G401.6 (cell line): ENCODE measurements at regions not wholly inside any gene's neighbourhood (a gene's known extent, or its start where the extent isn't known, plus 50 kb on each side); places are given as distances from the start of the nearest gene placed in this dataset.

Source experiments
- FAIRE-seq: peaks from 2 replicates; lab custom pipeline; 2012; peaks lifted over from hg19 to GRCh38; lab: Jason Lieb, UNC

GRCh38 chr19:29399804-29400203 lies 126.0 kb upstream of the VSTM2B start:
- no peak for FAIRE-seq

DNA sequence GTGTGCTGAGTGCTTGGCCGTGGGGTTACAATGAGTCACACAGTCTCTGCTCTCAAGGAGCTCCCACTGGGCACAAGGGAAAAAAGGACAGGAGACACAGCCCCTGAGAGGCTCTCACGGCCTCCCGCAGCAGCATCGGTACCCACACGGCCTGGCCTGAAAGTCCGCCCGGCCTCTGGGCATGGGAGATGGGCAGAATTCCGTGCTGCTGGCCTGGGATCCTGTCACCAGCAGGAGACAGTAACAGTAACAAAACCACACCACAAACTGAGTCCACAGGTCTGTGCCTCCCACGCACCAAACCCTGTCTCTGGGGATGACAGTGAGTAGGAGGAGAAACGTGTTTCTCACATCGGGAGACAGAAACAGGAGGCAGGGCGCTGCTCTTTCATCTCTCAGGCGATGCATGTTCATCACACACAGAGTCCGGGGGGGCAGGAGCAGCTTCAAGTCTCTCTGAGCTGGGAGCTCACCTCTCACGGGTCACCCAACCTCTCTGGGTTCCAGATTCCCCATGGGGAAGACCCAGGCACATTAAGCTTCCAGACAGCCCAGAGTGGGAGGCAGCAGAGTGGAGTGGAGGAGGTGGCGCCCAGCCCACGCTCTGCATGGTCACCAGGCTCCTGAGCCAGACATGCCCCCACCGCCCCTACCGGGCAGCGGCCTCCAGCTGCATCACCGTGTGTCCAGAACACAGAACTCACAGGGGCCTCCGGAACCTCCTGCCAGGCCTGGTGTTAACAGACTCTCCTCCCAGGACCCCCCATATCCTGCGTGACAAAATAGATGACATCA lies 124.7 kb upstream of the VSTM2B start:
- FAIRE-seq: no peak

DNA sequence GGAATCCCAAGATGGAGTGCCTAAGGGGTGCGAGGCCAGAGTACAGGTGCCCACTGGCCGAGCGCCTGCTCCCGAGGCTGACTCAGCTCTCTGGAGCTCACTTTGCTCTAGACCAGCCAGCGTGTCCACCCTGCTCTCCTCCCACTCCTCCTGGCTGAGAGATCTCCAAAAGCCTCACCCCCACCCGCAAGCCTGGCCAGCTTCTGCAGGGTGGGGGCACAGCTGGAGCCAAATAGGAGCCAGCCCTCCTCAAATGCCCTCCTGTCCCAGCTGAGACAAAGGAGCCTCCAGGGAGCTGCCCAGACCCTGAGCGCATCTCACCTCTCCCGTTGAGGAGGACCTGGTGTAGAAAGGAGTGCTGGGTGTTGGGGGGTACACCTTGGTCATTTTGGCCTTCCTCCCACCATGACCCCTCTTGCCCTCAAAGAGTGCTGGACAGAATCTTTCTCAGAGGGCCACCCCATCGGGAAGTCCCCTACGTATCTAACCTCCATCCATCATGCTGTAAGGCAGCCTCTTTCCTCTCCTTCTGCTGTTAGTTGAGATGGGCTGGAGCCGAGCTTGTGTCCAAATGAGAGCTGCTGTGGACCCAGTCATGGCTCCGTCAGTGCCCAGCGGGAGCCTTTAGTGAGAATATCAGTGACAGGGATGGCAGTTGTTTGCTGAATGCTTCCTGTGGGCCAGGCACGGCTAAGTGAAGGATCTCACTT lies 123.9 kb upstream of the VSTM2B start:
- FAIRE-seq: no peak

- FAIRE-seq: no peak
These were observed 123.2 kb upstream of the VSTM2B start for GRCh38 chr19:29402563-29402962.

- no peak for FAIRE-seq
These were observed 121.8 kb upstream of the VSTM2B start for GRCh38 chr19:29404015-29404414.

DNA sequence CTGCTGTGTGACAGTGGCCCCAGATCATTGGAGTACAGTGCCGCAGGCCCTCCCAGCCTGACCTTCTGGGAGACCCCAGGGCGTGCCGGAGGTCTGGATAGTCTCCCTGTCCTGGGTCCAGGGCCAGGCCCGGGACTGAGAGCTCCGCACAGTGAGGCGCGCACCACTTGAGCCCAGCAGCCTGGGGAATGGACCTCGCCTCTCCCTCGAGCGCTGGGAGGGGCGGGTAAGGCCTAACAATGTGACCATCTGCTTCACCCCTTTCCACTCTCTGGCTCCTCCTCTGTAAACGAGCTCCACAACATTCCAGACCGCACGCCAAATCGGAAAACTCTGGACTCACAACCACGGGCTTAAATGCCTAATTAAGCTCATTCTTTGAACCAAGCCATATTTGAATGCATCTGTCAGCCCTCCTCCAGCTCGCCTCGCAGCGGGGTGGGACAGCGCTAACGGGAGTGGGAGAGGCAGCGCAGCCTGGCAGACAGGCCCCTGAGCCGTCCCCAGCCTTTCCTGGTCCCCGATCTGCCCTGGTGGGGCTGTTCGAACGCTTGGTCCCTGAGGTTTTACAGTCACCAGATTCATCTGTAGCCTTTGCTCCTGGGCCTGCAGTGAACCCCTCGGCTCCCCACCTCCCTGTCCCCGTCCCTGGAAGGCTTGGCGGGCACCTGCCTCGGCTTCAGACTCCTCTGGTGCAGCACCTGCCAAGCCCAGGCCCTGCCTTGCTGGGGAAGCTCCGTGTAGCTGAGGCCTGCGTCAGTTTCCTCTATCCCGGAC lies 120.7 kb upstream of the VSTM2B start:
- FAIRE-seq: no peak

- no peak for FAIRE-seq
These were observed 120.1 kb upstream of the VSTM2B start for GRCh38 chr19:29405728-29405995.

- FAIRE-seq: no peak
These were observed 116.5 kb upstream of the VSTM2B start for GRCh38 chr19:29409076-29409862.

DNA sequence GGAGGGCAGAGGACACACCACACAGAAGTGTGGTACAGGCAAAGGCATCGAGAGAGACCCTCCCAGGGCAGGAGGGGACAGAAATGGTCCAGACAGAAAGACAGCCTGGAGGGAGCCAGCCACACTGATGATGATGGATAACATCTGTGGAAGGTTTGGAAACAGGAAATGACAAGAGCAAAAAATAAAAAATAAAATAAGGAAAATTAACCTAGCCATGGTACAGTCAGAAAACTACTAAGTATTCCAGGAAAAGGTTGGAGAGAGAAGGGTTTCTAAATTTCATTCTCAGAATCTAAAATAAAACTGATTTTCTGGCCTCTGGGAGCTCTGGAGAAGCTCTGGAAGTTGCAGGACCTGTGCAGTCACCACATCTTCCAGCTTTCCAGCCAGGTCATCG lies 115.2 kb upstream of the VSTM2B start:
- no peak for FAIRE-seq

- no peak for FAIRE-seq
These were observed 114.6 kb upstream of the VSTM2B start for GRCh38 chr19:29411113-29411581.

DNA sequence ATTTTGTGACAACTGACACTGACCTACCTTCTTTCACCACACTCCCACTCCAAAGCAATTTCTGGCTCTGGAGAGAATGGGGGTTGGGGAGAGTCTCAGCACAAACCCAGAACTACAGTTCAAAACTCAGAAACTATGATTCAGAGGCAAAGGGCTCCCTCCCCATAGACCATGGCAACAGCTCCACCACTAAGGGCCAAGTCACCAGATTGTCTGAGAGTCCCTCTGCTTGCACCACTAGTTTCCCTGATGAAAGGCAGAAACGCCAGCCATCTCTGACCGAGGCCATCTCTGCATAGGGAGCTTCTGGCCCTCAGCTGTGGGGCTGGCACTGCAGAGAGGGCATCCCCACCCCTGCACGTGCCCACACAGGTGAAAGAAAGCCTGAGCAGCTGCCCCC lies 112.4 kb upstream of the VSTM2B start:
- FAIRE-seq: no peak

DNA sequence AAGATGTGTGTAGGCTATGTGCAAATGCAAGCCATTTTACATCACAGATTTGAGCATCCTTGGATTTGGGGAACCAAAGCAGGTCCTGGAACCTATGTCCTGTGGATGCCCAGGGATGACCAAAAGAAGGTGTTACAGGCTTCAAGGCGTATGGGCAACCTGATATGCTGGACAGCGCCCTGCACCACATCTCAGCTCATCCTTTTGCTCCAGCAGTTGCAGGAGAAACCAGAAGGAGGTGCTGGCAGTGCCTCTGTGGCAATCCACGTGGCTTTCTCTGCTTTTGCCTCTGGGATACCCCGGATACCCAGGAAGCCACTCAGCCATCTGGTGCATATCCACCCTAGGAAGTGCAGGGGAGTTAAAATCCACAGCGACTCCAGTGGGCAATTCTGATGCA lies 110.3 kb upstream of the VSTM2B start:
- no peak for FAIRE-seq

DNA sequence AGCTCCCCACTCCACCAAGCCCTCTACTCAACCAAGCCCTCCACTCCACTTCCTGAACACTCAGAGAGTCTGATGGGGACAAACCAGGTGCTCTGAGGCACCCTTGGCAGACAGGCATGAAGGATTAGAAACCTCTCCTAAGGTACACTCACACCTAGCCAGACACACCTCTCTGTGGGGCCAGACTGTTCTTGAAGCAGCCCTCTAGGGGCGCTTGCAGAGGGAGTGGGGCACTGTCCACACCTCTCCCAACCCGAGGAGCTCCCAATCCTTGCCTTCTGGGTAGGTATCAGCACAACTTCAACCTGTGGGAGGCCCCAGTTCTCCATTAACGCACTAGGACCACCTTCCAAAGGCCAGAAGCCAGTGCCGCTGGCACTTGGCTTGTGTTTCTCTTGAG lies 108.7 kb upstream of the VSTM2B start:
- FAIRE-seq: no peak

DNA sequence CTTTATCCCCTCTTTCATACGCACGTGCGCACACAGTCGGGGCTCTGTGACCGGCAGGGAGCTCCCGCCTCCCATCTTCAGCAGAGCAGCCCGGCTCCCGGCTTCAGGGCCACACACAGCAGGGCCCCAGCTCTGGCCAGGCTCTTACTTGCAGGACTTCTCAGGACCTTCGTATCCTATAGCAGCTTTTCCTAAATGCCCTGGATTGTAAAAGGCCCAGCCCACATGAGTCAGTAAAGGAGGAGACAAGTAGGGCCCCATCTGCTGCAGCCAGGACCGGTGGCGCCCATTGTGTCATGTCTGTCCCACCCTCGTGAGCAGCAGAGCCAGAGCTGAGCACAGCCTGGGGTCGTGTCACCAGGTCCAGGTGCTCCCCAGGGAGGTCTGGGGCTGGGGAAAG lies 107.6 kb upstream of the VSTM2B start:
- FAIRE-seq: no peak

DNA sequence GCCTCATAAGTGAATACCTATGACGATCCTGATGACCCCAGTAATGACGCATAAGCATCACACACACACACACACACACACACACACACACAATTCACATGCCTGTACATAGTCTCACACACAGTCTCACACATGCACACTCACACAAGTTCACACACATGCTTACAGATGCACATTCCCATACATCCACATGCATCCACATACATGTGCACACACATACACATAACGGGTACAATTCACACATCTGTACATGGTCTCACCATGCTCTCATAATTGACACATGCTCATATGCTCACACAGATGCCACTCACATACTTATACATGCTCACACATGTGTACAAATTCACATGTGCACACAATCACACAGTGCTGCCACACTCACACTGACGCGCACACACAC lies 105.7 kb upstream of the VSTM2B start:
- FAIRE-seq: no peak

GRCh38 chr19:29420482-29421195 lies 105.2 kb upstream of the VSTM2B start:
- no peak for FAIRE-seq

DNA sequence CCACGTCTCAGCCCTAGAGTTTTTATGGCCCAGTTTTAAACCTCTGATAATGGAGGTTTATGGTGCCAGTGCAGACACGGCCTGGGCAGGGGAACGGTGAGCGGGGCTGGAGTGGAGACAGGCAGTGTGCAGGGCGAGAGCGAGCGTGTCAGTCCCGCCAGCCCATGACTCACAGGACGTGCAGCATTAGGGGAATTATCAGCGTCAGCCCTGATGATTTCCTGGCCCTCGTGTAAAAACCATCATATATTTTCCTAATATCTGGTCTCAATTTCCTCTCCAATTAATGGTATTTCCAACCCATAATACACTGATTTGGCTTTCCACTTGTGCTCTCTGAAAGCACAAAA lies 104.6 kb upstream of the VSTM2B start:
- no peak for FAIRE-seq

DNA sequence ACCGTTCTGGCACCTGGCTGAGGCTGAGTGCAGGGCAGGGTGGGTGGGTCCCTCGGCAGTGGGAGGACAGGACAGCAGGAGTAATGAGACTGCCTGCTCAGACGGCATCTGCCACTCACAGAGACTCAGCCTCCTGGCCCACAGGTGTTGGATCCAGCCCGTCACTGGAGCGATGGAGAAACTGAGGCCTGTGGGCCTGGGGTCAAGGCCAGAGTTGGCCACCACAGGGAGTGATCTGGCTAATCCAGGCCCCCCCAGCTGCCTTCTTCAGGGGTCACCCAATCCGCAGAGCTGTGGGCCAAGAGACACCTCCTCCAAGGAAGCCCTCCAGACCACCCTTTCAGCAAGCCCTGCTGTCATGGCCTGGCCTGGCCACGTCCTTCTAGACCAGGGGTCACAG lies 103.7 kb upstream of the VSTM2B start:
- FAIRE-seq: no peak

- no peak for FAIRE-seq
These were observed 103.2 kb upstream of the VSTM2B start for GRCh38 chr19:29422486-29423085.

GRCh38 chr19:29428071-29428470 lies 97.7 kb upstream of the VSTM2B start:
- FAIRE-seq: no peak

GRCh38 chr19:29429021-29429420 lies 96.8 kb upstream of the VSTM2B start:
- no peak for FAIRE-seq

- no peak for FAIRE-seq
These were observed 96.2 kb upstream of the VSTM2B start for GRCh38 chr19:29429581-29429980.
